Fibroblast of pulmonary artery (primary cell): ENCODE measurements at regions not wholly inside any gene's neighbourhood (a gene's known extent, or its start where the extent isn't known, plus 50 kb on each side); places are given as distances from the start of the nearest gene placed in this dataset.
A peak's percentile ranks its signal among the peaks of the same experiment; 100 is the strongest.
"Not testable (repeated sequence)": the region's sequence is repeated elsewhere in the genome, so short reads cannot be mapped to it uniquely, and the experiment has no call there.

Experiments used
- DNase-seq: peaks from one replicate; pipeline ENCODE4 v3.0.0-alpha.2; 2010; ENCODE audit warnings: low read depth
- H3K4me3 ChIP-seq: replicated peaks from 2 replicates; pipeline ENCODE4 v1.5.1; 2011; ENCODE audit warnings: low read depth, mild to moderate bottlenecking, control low read depth, low read length, moderate library complexity
- CTCF ChIP-seq: IDR thresholded peaks from 2 replicates; pipeline ENCODE4 v1.5.1; 2011; ENCODE audit warnings: mild to moderate bottlenecking, control low read depth, low read length, inconsistent platforms; ENCODE audit errors: missing control alignments

GRCh38 chrX:45628041-45628440, 427.4 kb upstream of the DIPK2B start:
- no peak for TF ChIP-seq CTCF
- no peak overlapping the region for H3K4me3 ChIP-seq
- DNase-seq, result peak; percentile 15

GRCh38 chrX:45623266-45623665, 422.6 kb upstream of the DIPK2B start:
- peak; percentile 75 for DNase-seq
- H3K4me3 ChIP-seq, result no peak overlapping the region
- no peak for TF ChIP-seq CTCF

- TF ChIP-seq CTCF, result no peak
- peak; percentile 10 for DNase-seq
- no peak overlapping the region for H3K4me3 ChIP-seq
Measured at GRCh38 chrX:45622538-45622937, 421.9 kb upstream of the DIPK2B start.

GRCh38 chrX:45622042-45622423, 421.4 kb upstream of the DIPK2B start:
- TF ChIP-seq CTCF, result no peak
- no peak for DNase-seq

GRCh38 chrX:45621376-45622041, 420.8 kb upstream of the DIPK2B start:
- H3K4me3 ChIP-seq, result no peak overlapping the region
- peak; percentile 53 for DNase-seq
- no peak for TF ChIP-seq CTCF

More at GRCh38 chrX:45622042-45622423, 421.4 kb upstream of the DIPK2B start:
- no peak overlapping the region for H3K4me3 ChIP-seq

GRCh38 chrX:45619290-45619689, 418.6 kb upstream of the DIPK2B start:
- peak; percentile 26 for DNase-seq
- no peak for TF ChIP-seq CTCF

GRCh38 chrX:45615591-45615990, 414.9 kb upstream of the DIPK2B start:
- not testable (repeated sequence) for H3K4me3 ChIP-seq

More at GRCh38 chrX:45619290-45619689, 418.6 kb upstream of the DIPK2B start:
- no peak overlapping the region for H3K4me3 ChIP-seq

More at GRCh38 chrX:45615591-45615990, 414.9 kb upstream of the DIPK2B start:
- DNase-seq, result not testable (repeated sequence)
